Retinal pigment epithelial cell (primary cell): ENCODE measurements at regions not wholly inside any gene's neighbourhood (a gene's known extent, or its start where the extent isn't known, plus 50 kb on each side); places are given as distances from the start of the nearest gene placed in this dataset.

Experiments used
- DNase-seq: peaks from one replicate; pipeline ENCODE4 v3.0.0-alpha.2; 2010; ENCODE audit warnings: low read depth
- H3K4me3 ChIP-seq: 2 replicates; pipeline ENCODE4 v1.5.1; 2011; ENCODE audit warnings: mild to moderate bottlenecking, low read length, control low read depth, moderate library complexity
- CTCF ChIP-seq: conservative IDR thresholded peaks from 2 replicates; pipeline ENCODE4 v1.5.1; 2011; ENCODE audit warnings: low read depth, low read length, control low read depth, inconsistent platforms

DNA sequence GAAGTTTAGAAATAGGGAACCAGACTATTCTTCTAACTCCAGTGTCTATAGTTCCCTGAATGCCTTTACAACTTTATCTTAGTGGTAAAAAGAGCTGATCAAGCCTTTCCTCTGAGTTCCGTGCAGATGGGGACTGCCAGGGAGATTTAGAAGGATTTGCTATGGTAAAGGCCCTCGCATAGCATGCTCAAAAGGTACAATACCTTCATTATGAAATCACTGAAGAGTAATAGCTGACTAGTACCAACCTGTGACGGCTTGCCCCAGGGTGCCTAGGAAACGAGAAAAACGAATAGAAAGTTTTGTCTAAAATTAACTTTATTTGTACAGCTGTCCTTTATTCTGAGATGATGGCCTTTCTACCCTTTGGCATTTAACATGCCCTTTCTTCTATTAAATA, 150.1 kb upstream of the ARHGAP42 start:
- DNase-seq = no peak
- H3K4me3 ChIP-seq = no peak overlapping the region
- no peak for TF ChIP-seq CTCF

DNA sequence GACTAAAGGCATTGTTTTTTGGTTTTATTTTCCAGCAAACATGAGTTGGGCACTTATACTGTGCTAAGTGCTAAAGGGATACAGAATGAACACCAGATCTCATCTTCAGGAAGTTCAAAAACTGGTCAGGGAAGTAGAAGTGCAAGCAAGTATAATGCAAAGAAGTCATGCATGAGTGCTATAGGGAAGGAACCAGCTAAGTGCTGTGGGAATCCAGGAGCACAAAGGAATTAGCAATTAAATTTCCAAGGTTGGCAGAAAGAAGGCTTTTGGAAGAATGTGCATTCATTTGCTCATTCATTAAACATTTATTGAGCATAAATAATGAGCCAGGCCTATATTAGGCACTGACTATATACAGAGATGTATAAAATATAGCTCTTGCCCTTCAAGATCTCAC, 143.7 kb upstream of the ARHGAP42 start:
- TF ChIP-seq CTCF = no peak
- H3K4me3 ChIP-seq = no peak overlapping the region
- DNase-seq = no peak

- H3K4me3 ChIP-seq = no peak overlapping the region
- no peak for DNase-seq
- TF ChIP-seq CTCF = no peak
Observed at GRCh38 chr11:100545556-100545955, 141.5 kb upstream of the ARHGAP42 start.

- DNase-seq = no peak
- TF ChIP-seq CTCF = no peak
- H3K4me3 ChIP-seq = no peak overlapping the region
Observed at GRCh38 chr11:100545970-100546369, 141.1 kb upstream of the ARHGAP42 start.

- TF ChIP-seq CTCF = no peak
- H3K4me3 ChIP-seq = no peak overlapping the region
- peak; percentile 81 for DNase-seq
Observed at GRCh38 chr11:100546714-100547113, 140.4 kb upstream of the ARHGAP42 start.

DNA sequence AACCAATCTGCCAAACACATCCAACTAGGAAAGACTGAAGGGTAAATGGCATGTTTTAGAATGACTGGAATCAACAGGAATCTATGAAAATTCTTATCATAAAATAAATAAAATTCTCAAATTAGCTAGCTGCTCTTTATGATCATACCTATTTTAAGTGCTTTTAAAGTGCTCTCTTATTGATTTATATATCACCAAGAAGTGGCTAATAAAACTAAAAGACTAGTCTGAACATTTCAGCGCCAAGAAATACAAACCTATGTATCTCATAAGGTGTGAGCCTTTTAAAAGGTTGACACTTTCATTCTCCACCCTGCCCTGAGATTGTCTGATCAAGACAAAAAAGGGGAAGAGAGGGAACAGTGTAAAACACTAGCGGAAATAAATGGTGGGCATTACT, 136.8 kb upstream of the ARHGAP42 start:
- TF ChIP-seq CTCF = no peak
- H3K4me3 ChIP-seq = no peak overlapping the region
- DNase-seq = no peak

GRCh38 chr11:100550912-100551632, 136.0 kb upstream of the ARHGAP42 start:
- DNase-seq = no peak
- no peak for TF ChIP-seq CTCF
- no peak overlapping the region for H3K4me3 ChIP-seq
